ENCODE measurements at regions not wholly inside any gene's neighbourhood (a gene's known extent, or its start where the extent isn't known, plus 50 kb on each side); places are given as distances from the start of the nearest gene placed in this dataset.
"Not testable (repeated sequence)": the region's sequence is repeated elsewhere in the genome, so short reads cannot be mapped to it uniquely, and the experiment has no call there.

- no peak overlapping the region for H3K4me3 ChIP-seq (ENCODE audit: low read depth, low read length)
- no peak for DNase-seq (ENCODE audit: low read depth)
- CTCF ChIA-PET = interaction anchor here (0.6 to 0.7 kb wide), 2 partner anchors 16 to 498 kb away, joined by 3 to 4 read pairs; no protein-coding TSS in a partner anchor
- POLR2A ChIA-PET = no interaction called here
- H3K27me3 ChIP-seq (ENCODE audit: control insufficient read depth, insufficient read depth, low read length) = peaks cover 3% of the 10 kb centered on the region
- H3K36me3 ChIP-seq (ENCODE audit: control insufficient read depth, insufficient read depth, low read length) = no peaks in the 10 kb centered on the region
- no peak for TF ChIP-seq CTCF (IDR thresholded peaks at IDR 0.05; ENCODE audit: insufficient read depth, low read depth, low read length)
These were observed 64.3 kb upstream of the SULF2 start for GRCh38 chr20:47849596-47849995.

- Histone ChIP-seq H3K4me3 (ENCODE audit: low read depth, low read length) (no peak overlapping the region), H3K27me3 (ENCODE audit: control insufficient read depth, insufficient read depth, low read length) (peaks cover 3% of the 10 kb centered on the region), H3K36me3 (ENCODE audit: control insufficient read depth, insufficient read depth, low read length) (no peaks in the 10 kb centered on the region)
- ChIA-PET POLR2A (no interaction called here), CTCF (no interaction called here)
- TF ChIP-seq CTCF (IDR thresholded peaks at IDR 0.05; ENCODE audit: insufficient read depth, low read depth, low read length) = no peak
- no peak for DNase-seq (ENCODE audit: low read depth)
These were observed 63.7 kb upstream of the SULF2 start for GRCh38 chr20:47849006-47849405.

- CTCF ChIA-PET; POLR2A ChIA-PET; DNase-seq (ENCODE audit: low read depth); H3K4me3 ChIP-seq (ENCODE audit: low read depth, low read length); H3K36me3 ChIP-seq (ENCODE audit: control insufficient read depth, insufficient read depth, low read length); H3K27me3 ChIP-seq (ENCODE audit: control insufficient read depth, insufficient read depth, low read length): not testable (repeated sequence)
These were observed 63.3 kb upstream of the SULF2 start for GRCh38 chr20:47848534-47848933.

GRCh38 chr20:47847884-47848485 lies 62.7 kb upstream of the SULF2 start:
- ChIA-PET POLR2A (no interaction called here), CTCF (no interaction called here)
- no peaks in the 10 kb centered on the region for H3K36me3 ChIP-seq (ENCODE audit: control insufficient read depth, insufficient read depth, low read length)
- no peak for DNase-seq (ENCODE audit: low read depth)
- H3K27me3 ChIP-seq (ENCODE audit: control insufficient read depth, insufficient read depth, low read length) = peaks cover 3% of the 10 kb centered on the region
- H3K4me3 ChIP-seq (ENCODE audit: low read depth, low read length) = no peak overlapping the region
- no peak for TF ChIP-seq CTCF (IDR thresholded peaks at IDR 0.05; ENCODE audit: insufficient read depth, low read depth, low read length)

GRCh38 chr20:47847220-47847619 lies 61.9 kb upstream of the SULF2 start:
- H3K27me3 ChIP-seq (ENCODE audit: control insufficient read depth, insufficient read depth, low read length); H3K4me3 ChIP-seq (ENCODE audit: low read depth, low read length); H3K36me3 ChIP-seq (ENCODE audit: control insufficient read depth, insufficient read depth, low read length); POLR2A ChIA-PET; CTCF ChIA-PET; DNase-seq (ENCODE audit: low read depth): not testable (repeated sequence)

GRCh38 chr20:47846651-47847050 lies 61.4 kb upstream of the SULF2 start:
- CTCF ChIA-PET; POLR2A ChIA-PET; H3K36me3 ChIP-seq (ENCODE audit: control insufficient read depth, insufficient read depth, low read length); DNase-seq (ENCODE audit: low read depth); H3K4me3 ChIP-seq (ENCODE audit: low read depth, low read length); H3K27me3 ChIP-seq (ENCODE audit: control insufficient read depth, insufficient read depth, low read length): not testable (repeated sequence)

- CTCF ChIA-PET; POLR2A ChIA-PET; H3K36me3 ChIP-seq (ENCODE audit: control insufficient read depth, insufficient read depth, low read length); H3K27me3 ChIP-seq (ENCODE audit: control insufficient read depth, insufficient read depth, low read length); H3K4me3 ChIP-seq (ENCODE audit: low read depth, low read length); DNase-seq (ENCODE audit: low read depth): not testable (repeated sequence)
These were observed 60.2 kb upstream of the SULF2 start for GRCh38 chr20:47845382-47845977.

- H3K36me3 ChIP-seq (ENCODE audit: control insufficient read depth, insufficient read depth, low read length); DNase-seq (ENCODE audit: low read depth); CTCF ChIA-PET; H3K4me3 ChIP-seq (ENCODE audit: low read depth, low read length); H3K27me3 ChIP-seq (ENCODE audit: control insufficient read depth, insufficient read depth, low read length): not testable (repeated sequence)
- POLR2A ChIA-PET = interaction anchor here (0.6 kb wide), 1 partner anchor 50 kb away, joined by 5 read pairs; no protein-coding TSS in a partner anchor
These were observed 59.3 kb upstream of the SULF2 start for GRCh38 chr20:47844568-47844906.
